Upper lobe of left lung (tissue), 4 donors: ENCODE measurements at regions not wholly inside any gene's neighbourhood (a gene's known extent, or its start where the extent isn't known, plus 50 kb on each side); places are given as distances from the start of the nearest gene placed in this dataset.

Source experiments
- CTCF ChIP-seq, 6 experiments: fragments of 450-650 bp in 4 of 6; fragments of 200-600 bp in 2 of 6; sonication (generic) in 2 of 6; IDR thresholded peaks; one replicate each; pipeline ENCODE4 v1.5.1; 2016 to 2019; ENCODE audit warnings: antibody characterized with exemption in 6 of 6
- EP300 ChIP-seq, 4 donors: sonication (generic); formaldehyde crosslinking; IDR thresholded peaks; one replicate each; pipeline ENCODE4 v1.5.1; 2017; ENCODE audit warnings: antibody characterized with exemption in 4 of 4, control low read depth in 2 of 4
- POLR2A ChIP-seq, 4 donors: fragments of 450-650 bp; IDR thresholded peaks; one replicate each; pipeline ENCODE4 v1.5.1; 2016 to 2017; ENCODE audit warnings: antibody characterized with exemption in 4 of 4, mild to moderate bottlenecking in 2 of 4
- POLR2AphosphoS5 ChIP-seq, 2 donors: sonication (generic); formaldehyde crosslinking; IDR thresholded peaks; one replicate each; pipeline ENCODE4 v1.5.1; 2017; ENCODE audit warnings: antibody characterized with exemption in 2 of 2

GRCh38 chr4:111630705-111631104 is 514.5 kb upstream of the FAM241A start:
- TF ChIP-seq CTCF (IDR thresholded peaks at IDR 0.05) (no peak), POLR2A (IDR thresholded peaks at IDR 0.05) (no peak), POLR2AphosphoS5 (IDR thresholded peaks at IDR 0.05) (no peak), EP300 (IDR thresholded peaks at IDR 0.05) (no peak)
